Gastrocnemius medialis (tissue), 4 donors: ENCODE measurements at regions not wholly inside any gene's neighbourhood (a gene's known extent, or its start where the extent isn't known, plus 50 kb on each side); places are given as distances from the start of the nearest gene placed in this dataset.

Experiments used
- ATAC-seq, 2 donors: fragments of 150-250 bp; one replicate each; pipeline ENCODE4 v1.9.1; 2016
- DNase-seq, 2 donors: peaks; one replicate each; pipeline ENCODE4 v3.0.0-alpha.2; 2019
- H3K27ac ChIP-seq, 4 donors: fragments of 200-600 bp; sonication (generic); 1 replicate in 1 of 4; 2 replicates in 3 of 4; pipeline ENCODE4 v1.5.1; 2016 to 2018; ENCODE audit warnings: mild to moderate bottlenecking in 2 of 4, moderate library complexity in 1 of 4
- H3K27me3 ChIP-seq, 3 donors: fragments of 200-600 bp; sonication (generic) in 2 of 3; 1 replicate in 1 of 3; 2 replicates in 2 of 3; pipeline versions ENCODE4 v1.5.1 to v1.6.0; 2016 to 2019; ENCODE audit warnings: mild to moderate bottlenecking in 1 of 3, moderate library complexity in 1 of 3
- H3K36me3 ChIP-seq, 2 donors: fragments of 200-600 bp; sonication (generic) in 1 of 2; one replicate each; pipeline ENCODE4 v1.5.1; 2017 to 2018
- H3K4me1 ChIP-seq, 2 donors: fragments of 200-600 bp; sonication (generic) in 1 of 2; one replicate each; pipeline ENCODE4 v1.5.1; 2016 to 2017; ENCODE audit warnings: mild to moderate bottlenecking in 2 of 2
- H3K4me3 ChIP-seq, 4 donors: fragments of 200-600 bp; sonication (generic) in 3 of 4; 1 replicate in 1 of 4; 2 replicates in 3 of 4; pipeline ENCODE4 v1.5.1; 2016 to 2019; ENCODE audit warnings: mild to moderate bottlenecking in 2 of 4
- H3K9me3 ChIP-seq, 3 donors: fragments of 200-600 bp; sonication (generic) in 2 of 3; 1 replicate in 1 of 3; 2 replicates in 2 of 3; pipeline ENCODE4 v1.5.1; 2016 to 2019
- CTCF ChIP-seq, 5 experiments: fragments of 450-650 bp in 3 of 5; fragments of 200-600 bp in 2 of 5; sonication (generic) in 2 of 5; IDR thresholded peaks in 4 of 5; conservative IDR thresholded peaks in 1 of 5; 1 replicate in 4 of 5; 2 replicates in 1 of 5; pipeline ENCODE4 v1.5.1; 2016 to 2019; ENCODE audit warnings: antibody characterized with exemption in 5 of 5, mild to moderate bottlenecking in 3 of 5, moderate library complexity in 3 of 5
- POLR2A ChIP-seq, 2 donors: fragments of 450-650 bp; IDR thresholded peaks; one replicate each; pipeline ENCODE4 v1.6.1; 2017; ENCODE audit warnings: antibody characterized with exemption in 2 of 2, mild to moderate bottlenecking in 2 of 2, moderate library complexity in 2 of 2
- in situ Hi-C, 4 donors: fragments of 200-750 bp; cut with MboI; loops; one replicate each; pipeline versions ENCODE4 v1.15.0 to v1.8.0; 2017; ENCODE audit warnings: low sequenced_read_pairs in 4 of 4
- intact Hi-C: fragments of 100-400 bp; cut with DNase I; formaldehyde crosslinking; loops from one replicate; pipeline ENCODE4 v1.15.1; 2023; ENCODE audit warnings: low total_unique reads

GRCh38 chr6:169969372-169970099 is 218.1 kb downstream of the ERMARD start:
- Histone ChIP-seq H3K36me3 (no peaks in the 10 kb centered on the region), H3K4me3 (no peak overlapping the region), H3K9me3 (no peaks in the 10 kb centered on the region), H3K4me1 (no peaks in the 10 kb centered on the region), H3K27me3 (no peaks in the 10 kb centered on the region), H3K27ac (no peak overlapping the region)
- TF ChIP-seq POLR2A (IDR thresholded peaks at IDR 0.05) (no peak), CTCF (IDR thresholded peaks at IDR 0.05 in 4 of 5, conservative IDR thresholded peaks at IDR 0.05 in 1 of 5) (no peak)
- in situ Hi-C loops (no loop called here), intact Hi-C loops (loop anchor here (10.0 kb wide), 1 partner anchor 545 kb away; no protein-coding TSS in a partner anchor)
- ATAC-seq (no peak), DNase-seq (peak in 1 of 2 donors; percentile 10)

GRCh38 chr6:169968541-169969270 is 217.3 kb downstream of the ERMARD start:
- DNase-seq (peak in 1 of 2 donors; percentile 9), ATAC-seq (peak in 1 of 2 donors; percentile 55)
- Histone ChIP-seq H3K4me1 (no peaks in the 10 kb centered on the region), H3K27ac (no peak overlapping the region), H3K36me3 (no peaks in the 10 kb centered on the region), H3K9me3 (no peaks in the 10 kb centered on the region), H3K27me3 (no peaks in the 10 kb centered on the region), H3K4me3 (no peak overlapping the region)
- in situ Hi-C loops (no loop called here), intact Hi-C loops (loop anchor here (10.0 kb wide), 1 partner anchor 546 kb away; no protein-coding TSS in a partner anchor)
- TF ChIP-seq POLR2A (IDR thresholded peaks at IDR 0.05), result no peak
- no peak for TF ChIP-seq CTCF (IDR thresholded peaks at IDR 0.05 in 4 of 5, conservative IDR thresholded peaks at IDR 0.05 in 1 of 5)

GRCh38 chr6:169967687-169968086 is 216.3 kb downstream of the ERMARD start:
- intact Hi-C loops, result loop anchor here (10.0 kb wide), 1 partner anchor 547 kb away; no protein-coding TSS in a partner anchor
- TF ChIP-seq POLR2A (IDR thresholded peaks at IDR 0.05), result no peak
- no peak for TF ChIP-seq CTCF (IDR thresholded peaks at IDR 0.05 in 4 of 5, conservative IDR thresholded peaks at IDR 0.05 in 1 of 5)
- in situ Hi-C loops, result no loop called here
- Histone ChIP-seq H3K27me3 (no peaks in the 10 kb centered on the region), H3K4me3 (no peak overlapping the region), H3K27ac (no peak overlapping the region), H3K9me3 (no peaks in the 10 kb centered on the region), H3K4me1 (no peaks in the 10 kb centered on the region), H3K36me3 (no peaks in the 10 kb centered on the region)
- DNase-seq (no peak), ATAC-seq (no peak)

- Histone ChIP-seq H3K4me1 (no peaks in the 10 kb centered on the region), H3K9me3 (no peaks in the 10 kb centered on the region), H3K27me3 (peaks cover 4 to 7% (median 4%) of the 10 kb centered on the region in 3 donors), H3K4me3 (no peak overlapping the region), H3K27ac (no peak overlapping the region), H3K36me3 (no peaks in the 10 kb centered on the region)
- intact Hi-C loops (loop anchor here (10.0 kb wide), 1 partner anchor 548 kb away; no protein-coding TSS in a partner anchor), in situ Hi-C loops (no loop called here)
- ATAC-seq (no peak), DNase-seq (no peak)
- TF ChIP-seq POLR2A (IDR thresholded peaks at IDR 0.05) (no peak), CTCF (IDR thresholded peaks at IDR 0.05 in 4 of 5, conservative IDR thresholded peaks at IDR 0.05 in 1 of 5) (no peak)
These were observed 215.1 kb downstream of the ERMARD start for GRCh38 chr6:169966312-169967181.
